WERI-Rb-1 (cell line): ENCODE measurements at regions not wholly inside any gene's neighbourhood (a gene's known extent, or its start where the extent isn't known, plus 50 kb on each side); places are given as distances from the start of the nearest gene placed in this dataset.

Experiments used
- DNase-seq: peaks from one replicate; pipeline ENCODE4 v3.0.0-alpha.2; 2020
- H3K27ac ChIP-seq: fragments of 250-450 bp; sonication (Bioruptor Pico); 2 replicates; pipeline ENCODE4 v1.5.1; 2020; ENCODE audit warnings: mild to moderate bottlenecking, moderate library complexity
- H3K27me3 ChIP-seq: fragments of 250-450 bp; sonication (Bioruptor Pico); 2 replicates; pipeline ENCODE4 v1.5.1; 2021; ENCODE audit warnings: mild to moderate bottlenecking, low read depth, moderate library complexity; ENCODE audit not compliant: insufficient read depth, severe bottlenecking
- H3K36me3 ChIP-seq: fragments of 250-450 bp; sonication (Bioruptor Pico); 2 replicates; pipeline ENCODE4 v1.5.1; 2020; ENCODE audit warnings: mild to moderate bottlenecking, moderate library complexity
- H3K4me3 ChIP-seq: 2 replicates; pipeline ENCODE4 v1.5.1; 2011; ENCODE audit warnings: low read depth, mild to moderate bottlenecking, control low read depth, low read length
- H3K9me3 ChIP-seq: fragments of 250-450 bp; sonication (Bioruptor Pico); 2 replicates; pipeline ENCODE4 v1.5.1; 2021; ENCODE audit warnings: mild to moderate bottlenecking, moderate library complexity; ENCODE audit not compliant: severe bottlenecking
- TF ChIP-seq, protein P1 (sequence below): IDR thresholded peaks from 2 replicates; pipeline ENCODE4 v1.5.1; 2011; ENCODE audit warnings: low read depth, mild to moderate bottlenecking, control low read depth, inconsistent platforms, low read length

DNA sequence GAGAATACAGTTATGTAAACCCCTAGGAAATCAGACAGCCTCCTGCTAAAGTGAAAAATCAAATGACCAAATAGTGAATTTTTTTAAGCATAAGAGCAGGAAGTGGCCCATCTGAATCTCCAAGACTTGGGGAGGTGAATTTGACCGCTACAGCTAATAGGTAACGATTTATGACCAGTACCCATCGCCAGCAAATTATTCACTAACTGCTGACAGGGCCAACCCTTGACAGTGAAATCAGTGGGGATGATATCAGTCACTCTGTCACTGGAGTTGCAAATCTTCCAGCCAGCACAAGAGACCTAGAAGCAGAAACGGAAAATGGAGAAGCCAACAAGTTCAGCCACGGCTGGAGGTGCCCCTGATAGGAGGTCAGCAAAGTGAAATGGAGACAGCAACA is 164.3 kb upstream of the PIK3C3 start:
- no peaks in the 10 kb centered on the region for H3K9me3 ChIP-seq
- no peak overlapping the region for H3K4me3 ChIP-seq
- H3K27me3 ChIP-seq: no peaks in the 10 kb centered on the region
- H3K36me3 ChIP-seq: no peaks in the 10 kb centered on the region
- TF ChIP-seq, protein P1, sequence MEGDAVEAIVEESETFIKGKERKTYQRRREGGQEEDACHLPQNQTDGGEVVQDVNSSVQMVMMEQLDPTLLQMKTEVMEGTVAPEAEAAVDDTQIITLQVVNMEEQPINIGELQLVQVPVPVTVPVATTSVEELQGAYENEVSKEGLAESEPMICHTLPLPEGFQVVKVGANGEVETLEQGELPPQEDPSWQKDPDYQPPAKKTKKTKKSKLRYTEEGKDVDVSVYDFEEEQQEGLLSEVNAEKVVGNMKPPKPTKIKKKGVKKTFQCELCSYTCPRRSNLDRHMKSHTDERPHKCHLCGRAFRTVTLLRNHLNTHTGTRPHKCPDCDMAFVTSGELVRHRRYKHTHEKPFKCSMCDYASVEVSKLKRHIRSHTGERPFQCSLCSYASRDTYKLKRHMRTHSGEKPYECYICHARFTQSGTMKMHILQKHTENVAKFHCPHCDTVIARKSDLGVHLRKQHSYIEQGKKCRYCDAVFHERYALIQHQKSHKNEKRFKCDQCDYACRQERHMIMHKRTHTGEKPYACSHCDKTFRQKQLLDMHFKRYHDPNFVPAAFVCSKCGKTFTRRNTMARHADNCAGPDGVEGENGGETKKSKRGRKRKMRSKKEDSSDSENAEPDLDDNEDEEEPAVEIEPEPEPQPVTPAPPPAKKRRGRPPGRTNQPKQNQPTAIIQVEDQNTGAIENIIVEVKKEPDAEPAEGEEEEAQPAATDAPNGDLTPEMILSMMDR: no peak
- H3K27ac ChIP-seq: no peak overlapping the region
- DNase-seq: no peak

DNA sequence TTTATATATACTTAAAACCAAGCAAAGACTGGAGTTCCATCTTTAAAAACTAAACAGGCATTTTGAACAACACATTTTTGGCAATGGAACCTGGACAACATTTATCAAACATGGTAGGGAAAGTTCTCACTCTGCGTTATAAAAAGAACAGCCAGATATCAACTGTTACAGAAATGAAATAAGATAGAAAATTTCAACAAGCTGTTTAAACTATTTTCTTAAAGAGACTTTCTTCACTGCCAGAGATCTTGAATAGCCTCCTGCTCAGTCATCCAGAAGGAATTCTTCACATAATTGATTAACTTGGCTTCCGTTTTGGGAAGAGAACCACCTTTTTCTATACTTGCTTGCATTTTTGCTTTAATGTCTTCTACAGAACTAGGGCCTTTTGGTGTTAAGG is 166.0 kb upstream of the PIK3C3 start:
- no peak overlapping the region for H3K4me3 ChIP-seq
- H3K27ac ChIP-seq: no peak overlapping the region
- H3K36me3 ChIP-seq: no peaks in the 10 kb centered on the region
- no peaks in the 10 kb centered on the region for H3K9me3 ChIP-seq
- H3K27me3 ChIP-seq: no peaks in the 10 kb centered on the region
- no peak for DNase-seq
- TF ChIP-seq, protein P1: no peak

DNA sequence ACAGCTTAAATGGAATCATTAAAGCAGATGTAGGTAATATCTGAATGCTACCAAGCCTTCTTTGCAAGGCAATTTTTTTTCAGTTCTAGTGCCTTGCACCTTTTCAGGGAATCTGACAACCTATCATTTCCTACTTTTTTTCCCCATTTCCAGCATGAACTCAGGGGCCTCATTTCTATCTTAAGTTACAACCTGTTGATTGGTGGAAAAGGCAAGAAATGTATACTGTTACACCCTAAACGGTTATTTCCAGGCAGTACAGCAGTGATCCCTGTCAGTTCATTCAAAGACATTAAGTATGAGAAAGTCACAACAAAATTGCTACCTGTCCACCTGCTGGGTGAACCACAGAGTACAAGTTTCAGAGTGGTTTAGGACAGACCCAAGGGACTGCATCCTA is 171.2 kb upstream of the PIK3C3 start:
- DNase-seq: no peak
- TF ChIP-seq, protein P1: no peak
- Histone ChIP-seq H3K36me3 (no peaks in the 10 kb centered on the region), H3K4me3 (no peak overlapping the region), H3K27ac (no peak overlapping the region), H3K9me3 (no peaks in the 10 kb centered on the region), H3K27me3 (no peaks in the 10 kb centered on the region)

DNA sequence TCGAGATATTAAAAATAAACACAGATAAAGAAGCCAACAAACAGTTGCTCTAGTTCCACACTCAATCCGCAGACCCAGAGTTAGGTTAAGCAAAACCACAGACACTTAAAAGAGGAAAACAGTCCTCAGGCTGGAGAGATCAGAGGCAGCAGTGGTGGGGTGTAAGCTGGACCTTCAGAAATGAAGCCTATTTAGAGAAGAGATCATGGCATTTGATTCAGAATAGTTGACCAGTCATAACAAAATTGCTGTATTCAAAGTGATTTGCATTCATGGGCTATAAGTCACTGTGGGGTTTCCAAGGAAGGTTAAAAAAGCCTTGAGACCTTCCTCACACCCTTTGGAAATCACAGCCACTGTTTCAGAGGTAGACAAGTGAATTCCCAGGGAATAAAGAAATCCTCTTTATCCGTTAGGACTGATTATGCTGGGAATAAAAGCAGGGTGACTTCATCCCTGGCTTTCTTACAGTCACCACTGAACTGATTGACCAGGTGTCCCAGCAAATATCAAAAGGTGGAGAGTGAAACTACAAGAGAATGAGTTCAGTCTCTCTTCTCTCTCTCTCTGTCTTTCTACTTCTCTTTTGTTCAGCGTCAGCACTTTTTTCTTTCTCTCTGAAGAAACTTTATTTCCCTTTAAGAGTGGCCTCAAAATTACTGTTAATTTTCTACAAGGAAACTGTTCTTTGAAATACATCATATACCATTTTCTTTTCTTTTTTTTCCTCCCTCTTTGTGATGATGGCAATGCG is 171.8 kb upstream of the PIK3C3 start:
- H3K27me3 ChIP-seq: no peaks in the 10 kb centered on the region
- no peaks in the 10 kb centered on the region for H3K9me3 ChIP-seq
- TF ChIP-seq, protein P1: no peak
- no peak overlapping the region for H3K4me3 ChIP-seq
- H3K36me3 ChIP-seq: no peaks in the 10 kb centered on the region
- H3K27ac ChIP-seq: peak overlapping the region; percentile 22; the same call in 1 of the 2 replicates
- no peak for DNase-seq

DNA sequence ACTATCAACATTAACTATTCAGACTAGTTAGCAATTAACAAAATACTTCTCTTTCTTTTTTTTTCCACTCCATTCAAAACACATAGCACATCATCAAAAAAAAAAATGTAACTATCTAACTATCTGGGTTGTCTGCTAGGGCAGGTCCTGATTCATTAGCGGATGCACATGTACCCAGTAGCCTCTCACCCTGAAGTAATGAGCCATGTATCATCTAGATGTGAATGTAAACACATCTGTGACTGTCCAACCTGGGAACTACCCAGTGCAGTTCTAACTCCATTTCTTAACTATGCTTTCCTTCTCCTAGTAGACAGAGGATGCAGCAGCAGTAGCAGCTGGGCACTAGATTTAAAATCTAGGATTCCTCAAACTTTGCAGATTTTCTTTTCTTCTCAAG is 183.1 kb upstream of the PIK3C3 start:
- H3K36me3 ChIP-seq: no peaks in the 10 kb centered on the region
- no peak for DNase-seq
- H3K27ac ChIP-seq: no peak overlapping the region
- no peak overlapping the region for H3K4me3 ChIP-seq
- TF ChIP-seq, protein P1: no peak
- H3K27me3 ChIP-seq: no peaks in the 10 kb centered on the region
- H3K9me3 ChIP-seq: no peaks in the 10 kb centered on the region

DNA sequence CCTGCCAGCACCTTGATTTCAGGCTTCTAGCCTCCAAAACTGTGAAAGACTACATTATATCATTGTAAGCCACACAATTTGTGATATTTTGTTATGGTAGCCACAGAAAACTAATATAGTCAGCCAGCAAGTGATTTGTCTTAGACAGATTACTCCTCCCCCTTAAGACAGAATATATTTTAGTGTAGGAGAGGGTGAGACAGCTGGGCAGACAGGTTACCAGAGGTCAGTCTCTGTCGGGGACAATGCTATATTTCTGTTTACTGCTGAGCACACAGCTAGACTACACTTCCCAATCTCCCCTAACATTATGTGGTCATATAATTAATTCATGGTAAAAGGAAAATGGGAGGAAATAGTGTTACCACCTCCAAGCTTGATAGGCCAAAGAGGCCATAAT is 185.8 kb upstream of the PIK3C3 start:
- no peaks in the 10 kb centered on the region for H3K9me3 ChIP-seq
- H3K4me3 ChIP-seq: no peak overlapping the region
- H3K27ac ChIP-seq: peak overlapping the region; percentile 35
- peak; percentile 8 for DNase-seq
- no peaks in the 10 kb centered on the region for H3K27me3 ChIP-seq
- no peaks in the 10 kb centered on the region for H3K36me3 ChIP-seq
- TF ChIP-seq, protein P1: no peak
